ENCODE measurements at regions not wholly inside any gene's neighbourhood (a gene's known extent, or its start where the extent isn't known, plus 50 kb on each side); places are given as distances from the start of the nearest gene placed in this dataset.

DNA sequence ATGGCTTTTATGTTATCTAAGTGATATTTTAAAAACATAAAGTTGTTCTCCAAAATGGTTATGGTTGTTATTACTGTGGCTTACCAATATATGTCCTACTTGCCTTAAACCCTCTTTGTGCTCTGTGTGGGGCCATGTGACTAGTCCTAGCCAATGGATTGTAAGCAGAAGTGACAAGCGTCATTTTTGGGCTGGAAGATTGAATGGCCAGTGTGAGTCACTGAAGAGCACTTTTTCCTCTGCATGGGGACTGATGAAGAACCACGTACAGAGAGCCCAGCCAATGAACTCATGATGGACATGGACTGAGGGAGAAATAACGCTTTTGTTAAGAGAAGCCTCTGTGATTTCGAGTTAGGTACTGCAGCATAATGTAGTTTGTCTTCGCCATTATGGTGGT, 332.7 kb downstream of the EDEM1 start:
- WGBS (ENCODE audit: insufficient coverage) = 85% methylated on average over 5 of the region's 5 CpGs
- Histone ChIP-seq H3K9me3 (ENCODE audit: control insufficient read depth, insufficient read depth, low read length) (no peaks in the 10 kb centered on the region), H3K4me1 (ENCODE audit: control insufficient read depth, insufficient read depth, low read length) (no peaks in the 10 kb centered on the region), H3K4me3 (ENCODE audit: low read length) (no peak overlapping the region), H3K36me3 (ENCODE audit: control insufficient read depth, insufficient read depth, low read length) (no peaks in the 10 kb centered on the region), H3K27me3 (ENCODE audit: control insufficient read depth, insufficient read depth, low read length) (no peaks in the 10 kb centered on the region), H3K27ac (ENCODE audit: low read length) (no peak overlapping the region)
- peaks cover 2 to 5% of the 10 kb centered on the region in 2 donors for H3K9me3 Mint-ChIP-seq
- TF ChIP-seq, protein P1, sequence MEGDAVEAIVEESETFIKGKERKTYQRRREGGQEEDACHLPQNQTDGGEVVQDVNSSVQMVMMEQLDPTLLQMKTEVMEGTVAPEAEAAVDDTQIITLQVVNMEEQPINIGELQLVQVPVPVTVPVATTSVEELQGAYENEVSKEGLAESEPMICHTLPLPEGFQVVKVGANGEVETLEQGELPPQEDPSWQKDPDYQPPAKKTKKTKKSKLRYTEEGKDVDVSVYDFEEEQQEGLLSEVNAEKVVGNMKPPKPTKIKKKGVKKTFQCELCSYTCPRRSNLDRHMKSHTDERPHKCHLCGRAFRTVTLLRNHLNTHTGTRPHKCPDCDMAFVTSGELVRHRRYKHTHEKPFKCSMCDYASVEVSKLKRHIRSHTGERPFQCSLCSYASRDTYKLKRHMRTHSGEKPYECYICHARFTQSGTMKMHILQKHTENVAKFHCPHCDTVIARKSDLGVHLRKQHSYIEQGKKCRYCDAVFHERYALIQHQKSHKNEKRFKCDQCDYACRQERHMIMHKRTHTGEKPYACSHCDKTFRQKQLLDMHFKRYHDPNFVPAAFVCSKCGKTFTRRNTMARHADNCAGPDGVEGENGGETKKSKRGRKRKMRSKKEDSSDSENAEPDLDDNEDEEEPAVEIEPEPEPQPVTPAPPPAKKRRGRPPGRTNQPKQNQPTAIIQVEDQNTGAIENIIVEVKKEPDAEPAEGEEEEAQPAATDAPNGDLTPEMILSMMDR (IDR thresholded peaks at IDR 0.05) = no peak
- DNase-seq (no peak), ATAC-seq (no peak)
- intact Hi-C loops (cut with micrococcal nuclease) = no loop called here
- no peaks in the 10 kb centered on the region for H3K36me3 Mint-ChIP-seq
- no peaks in the 10 kb centered on the region for H3K4me1 Mint-ChIP-seq
- H3K27ac Mint-ChIP-seq = no peak overlapping the region
- H3K4me3 Mint-ChIP-seq = no peak overlapping the region
- H3K27me3 Mint-ChIP-seq (ENCODE audit: low read depth in 2 of 2) = no peaks in the 10 kb centered on the region

DNA sequence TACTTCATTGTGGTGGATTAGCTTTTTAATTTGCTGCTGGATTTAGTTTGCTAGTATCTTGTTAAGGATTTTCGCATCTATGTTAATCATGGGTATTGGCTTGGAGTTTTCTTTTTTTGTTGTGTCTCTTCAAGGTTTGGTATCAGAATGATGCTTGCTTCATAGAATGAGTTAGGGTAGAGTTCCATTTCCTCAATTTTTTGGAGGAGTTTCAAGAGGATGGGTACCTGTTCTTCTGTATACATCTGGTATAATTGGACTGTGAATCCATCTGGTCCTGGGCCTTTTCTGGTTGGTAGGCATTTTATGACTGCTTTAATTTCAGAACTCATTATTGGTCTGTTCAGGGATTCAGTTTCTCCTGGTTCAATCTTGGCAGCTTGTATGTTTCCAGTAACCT, 335.6 kb downstream of the EDEM1 start:
- Mint-ChIP-seq H3K27me3 (ENCODE audit: low read depth in 2 of 2) (no peaks in the 10 kb centered on the region), H3K27ac (no peak overlapping the region), H3K4me1 (no peaks in the 10 kb centered on the region), H3K4me3 (no peak overlapping the region), H3K36me3 (no peaks in the 10 kb centered on the region), H3K9me3 (peaks cover 4 to 5% of the 10 kb centered on the region in 2 donors)
- Histone ChIP-seq H3K27me3 (ENCODE audit: control insufficient read depth, insufficient read depth, low read length) (no peaks in the 10 kb centered on the region), H3K9me3 (ENCODE audit: control insufficient read depth, insufficient read depth, low read length) (no peaks in the 10 kb centered on the region), H3K4me3 (ENCODE audit: low read length) (no peak overlapping the region), H3K4me1 (ENCODE audit: control insufficient read depth, insufficient read depth, low read length) (no peaks in the 10 kb centered on the region), H3K27ac (ENCODE audit: low read length) (no peak overlapping the region), H3K36me3 (ENCODE audit: control insufficient read depth, insufficient read depth, low read length) (no peaks in the 10 kb centered on the region)
- ATAC-seq (no peak), DNase-seq (no peak)
- intact Hi-C loops (cut with micrococcal nuclease) = no loop called here
- 80% methylated on average over 1 of the region's 1 CpG for WGBS (ENCODE audit: insufficient coverage)
- TF ChIP-seq, protein P1 (IDR thresholded peaks at IDR 0.05) = no peak

DNA sequence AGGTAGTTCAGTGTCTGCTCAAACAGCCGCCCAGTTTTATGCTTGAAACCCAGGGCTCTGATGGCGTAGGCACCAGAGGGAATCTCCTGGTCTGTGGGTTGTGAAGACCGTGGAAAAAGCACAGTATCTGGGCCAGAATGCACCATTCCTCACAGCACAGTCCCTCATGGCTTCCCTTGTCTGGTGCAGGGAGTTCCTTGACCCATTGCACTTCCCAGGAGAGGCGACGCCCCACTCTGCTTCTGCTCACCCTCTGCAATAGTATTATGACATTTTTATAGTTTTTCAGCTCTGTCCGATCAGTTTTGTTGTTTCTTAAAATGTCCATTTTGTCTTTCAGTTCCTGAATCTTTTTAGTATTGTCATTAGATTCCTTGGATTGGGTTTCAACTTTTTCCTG, 343.5 kb downstream of the EDEM1 start:
- Mint-ChIP-seq H3K4me1 (no peaks in the 10 kb centered on the region), H3K9me3 (peaks cover 5 to 7% of the 10 kb centered on the region in 2 donors), H3K36me3 (peaks cover 7% of the 10 kb centered on the region), H3K27me3 (ENCODE audit: low read depth in 2 of 2) (no peaks in the 10 kb centered on the region), H3K27ac (no peak overlapping the region), H3K4me3 (no peak overlapping the region)
- Histone ChIP-seq H3K9me3 (ENCODE audit: control insufficient read depth, insufficient read depth, low read length) (no peaks in the 10 kb centered on the region), H3K4me3 (ENCODE audit: low read length) (no peak overlapping the region), H3K27ac (ENCODE audit: low read length) (no peak overlapping the region), H3K36me3 (ENCODE audit: control insufficient read depth, insufficient read depth, low read length) (no peaks in the 10 kb centered on the region), H3K27me3 (ENCODE audit: control insufficient read depth, insufficient read depth, low read length) (no peaks in the 10 kb centered on the region), H3K4me1 (ENCODE audit: control insufficient read depth, insufficient read depth, low read length) (no peaks in the 10 kb centered on the region)
- ATAC-seq = no peak
- TF ChIP-seq, protein P1 (IDR thresholded peaks at IDR 0.05) = no peak
- 81% methylated on average over 3 of the region's 6 CpGs for WGBS (ENCODE audit: insufficient coverage)
- no peak for DNase-seq
- intact Hi-C loops (cut with micrococcal nuclease) = no loop called here

DNA sequence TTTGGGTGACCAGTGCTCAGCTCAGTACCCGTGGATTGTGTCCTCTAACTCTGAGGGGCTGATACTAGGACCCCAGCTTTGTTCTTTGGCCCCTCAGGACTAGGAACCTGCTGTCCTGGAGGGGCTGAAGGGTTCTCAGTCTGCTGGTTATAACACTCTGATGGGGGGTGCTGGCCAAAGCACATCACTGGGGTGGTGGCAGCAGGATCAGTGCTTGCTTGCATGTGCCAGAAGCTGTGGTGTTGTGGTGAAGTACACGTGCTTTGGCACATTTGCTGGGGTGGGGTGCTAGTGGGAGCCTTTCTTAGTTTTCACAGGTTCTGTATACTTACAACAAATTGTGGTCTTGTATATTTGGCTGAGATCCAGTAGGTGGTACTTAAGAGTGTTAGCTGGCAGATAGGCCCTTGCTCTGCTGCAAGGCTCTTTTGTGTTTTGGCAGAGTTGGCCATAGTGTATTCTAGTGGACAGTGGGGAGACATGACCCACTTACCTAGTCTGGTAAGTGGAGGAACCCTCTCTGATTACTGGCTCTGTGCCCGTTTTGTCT, 344.3 kb downstream of the EDEM1 start:
- no peaks in the 10 kb centered on the region for H3K9me3 ChIP-seq (ENCODE audit: control insufficient read depth, insufficient read depth, low read length)
- Mint-ChIP-seq H3K27ac (no peak overlapping the region), H3K4me3 (no peak overlapping the region), H3K27me3 (ENCODE audit: low read depth in 2 of 2) (no peaks in the 10 kb centered on the region), H3K36me3 (peaks cover 7% of the 10 kb centered on the region), H3K4me1 (no peaks in the 10 kb centered on the region), H3K9me3 (peaks cover 5 to 7% of the 10 kb centered on the region in 2 donors)
- intact Hi-C loops (cut with micrococcal nuclease) = no loop called here
- 40% methylated on average over 3 of the region's 3 CpGs for WGBS (ENCODE audit: insufficient coverage)
- TF ChIP-seq, protein P1 (IDR thresholded peaks at IDR 0.05) = no peak
- DNase-seq (no peak), ATAC-seq (no peak)
- no peak overlapping the region for H3K27ac ChIP-seq (ENCODE audit: low read length)
- H3K27me3 ChIP-seq (ENCODE audit: control insufficient read depth, insufficient read depth, low read length) = no peaks in the 10 kb centered on the region
- no peaks in the 10 kb centered on the region for H3K36me3 ChIP-seq (ENCODE audit: control insufficient read depth, insufficient read depth, low read length)
- no peaks in the 10 kb centered on the region for H3K4me1 ChIP-seq (ENCODE audit: control insufficient read depth, insufficient read depth, low read length)
- H3K4me3 ChIP-seq (ENCODE audit: low read length) = no peak overlapping the region

Data from natural killer cell (primary cell).